Nephron (organoid): ENCODE measurements at regions not wholly inside any gene's neighbourhood (a gene's known extent, or its start where the extent isn't known, plus 50 kb on each side); places are given as distances from the start of the nearest gene placed in this dataset.

Experiments
- H3K27ac Mint-ChIP-seq, 3 experiments: 2 replicates each; pipeline ENCODE4 v1.8.0; 2020; ENCODE audit warnings: mixed read lengths in 3 of 3, mild to moderate bottlenecking in 2 of 3, moderate library complexity in 1 of 3
- H3K27me3 Mint-ChIP-seq: 2 replicates; pipeline ENCODE4 v1.8.0; 2021; ENCODE audit warnings: low read depth, mild to moderate bottlenecking, moderate library complexity, mixed read lengths
- H3K36me3 Mint-ChIP-seq: 2 replicates; pipeline ENCODE4 v1.8.0; 2020; ENCODE audit warnings: low read depth, mixed read lengths
- H3K4me1 Mint-ChIP-seq: 2 replicates; pipeline ENCODE4 v1.8.0; 2020; ENCODE audit warnings: mixed read lengths
- H3K4me3 Mint-ChIP-seq, 3 experiments: 2 replicates each; pipeline ENCODE4 v1.8.0; 2020; ENCODE audit warnings: mild to moderate bottlenecking in 3 of 3, mixed read lengths in 3 of 3, moderate library complexity in 2 of 3
- H3K9me3 Mint-ChIP-seq: 2 replicates; pipeline ENCODE4 v1.8.0; 2020; ENCODE audit warnings: mixed read lengths
- TF ChIP-seq, protein P1 (sequence below), 3 experiments: fragments of 200-600 bp; sonication (generic); IDR thresholded peaks; one replicate each; pipeline ENCODE4 v1.5.0; 2021; ENCODE audit warnings: antibody characterized with exemption in 3 of 3; ENCODE audit not compliant: unreplicated experiment in 3 of 3

GRCh38 chr14:86596024-86596423 lies 1066.1 kb downstream of the FLRT2 start:
- TF ChIP-seq, protein P1, sequence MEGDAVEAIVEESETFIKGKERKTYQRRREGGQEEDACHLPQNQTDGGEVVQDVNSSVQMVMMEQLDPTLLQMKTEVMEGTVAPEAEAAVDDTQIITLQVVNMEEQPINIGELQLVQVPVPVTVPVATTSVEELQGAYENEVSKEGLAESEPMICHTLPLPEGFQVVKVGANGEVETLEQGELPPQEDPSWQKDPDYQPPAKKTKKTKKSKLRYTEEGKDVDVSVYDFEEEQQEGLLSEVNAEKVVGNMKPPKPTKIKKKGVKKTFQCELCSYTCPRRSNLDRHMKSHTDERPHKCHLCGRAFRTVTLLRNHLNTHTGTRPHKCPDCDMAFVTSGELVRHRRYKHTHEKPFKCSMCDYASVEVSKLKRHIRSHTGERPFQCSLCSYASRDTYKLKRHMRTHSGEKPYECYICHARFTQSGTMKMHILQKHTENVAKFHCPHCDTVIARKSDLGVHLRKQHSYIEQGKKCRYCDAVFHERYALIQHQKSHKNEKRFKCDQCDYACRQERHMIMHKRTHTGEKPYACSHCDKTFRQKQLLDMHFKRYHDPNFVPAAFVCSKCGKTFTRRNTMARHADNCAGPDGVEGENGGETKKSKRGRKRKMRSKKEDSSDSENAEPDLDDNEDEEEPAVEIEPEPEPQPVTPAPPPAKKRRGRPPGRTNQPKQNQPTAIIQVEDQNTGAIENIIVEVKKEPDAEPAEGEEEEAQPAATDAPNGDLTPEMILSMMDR (IDR thresholded peaks at IDR 0.05; ENCODE audit: unreplicated experiment in 3 of 3) = no peak
- no peaks in the 10 kb centered on the region for H3K4me1 Mint-ChIP-seq

DNA sequence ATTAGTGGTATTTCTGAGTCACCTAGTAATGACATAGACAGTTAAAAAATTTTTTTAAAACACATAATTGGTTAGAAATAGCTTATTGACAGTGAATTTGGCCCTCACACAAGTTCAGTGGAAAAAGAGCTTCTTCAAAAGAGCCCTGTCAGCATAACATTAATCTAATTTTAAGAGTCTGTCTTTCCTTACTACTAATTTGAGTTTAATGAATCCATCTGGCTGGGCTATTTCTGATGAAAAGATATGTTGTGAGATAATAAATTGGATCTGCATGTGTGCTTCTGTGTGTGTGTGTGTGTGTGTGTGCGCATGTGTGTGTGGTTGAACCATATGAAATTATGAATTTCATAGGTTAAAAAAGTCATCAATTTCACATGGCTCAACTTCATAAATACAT lies 1045.2 kb downstream of the FLRT2 start:
- H3K4me3 Mint-ChIP-seq = no peak overlapping the region

More at GRCh38 chr14:86596024-86596423, 1066.1 kb downstream of the FLRT2 start:
- Mint-ChIP-seq H3K27ac (no peak overlapping the region), H3K9me3 (peaks cover 13% of the 10 kb centered on the region), H3K27me3 (no peaks in the 10 kb centered on the region), H3K4me3 (no peak overlapping the region), H3K36me3 (peaks cover 6% of the 10 kb centered on the region)

GRCh38 chr14:86574778-86575129 lies 1044.8 kb downstream of the FLRT2 start:
- Mint-ChIP-seq H3K36me3 (no peaks in the 10 kb centered on the region), H3K9me3 (peaks cover 4% of the 10 kb centered on the region), H3K27ac (peak overlapping the region; percentile 91 to 93 (median 92)), H3K4me1 (peaks cover 34% of the 10 kb centered on the region), H3K27me3 (no peaks in the 10 kb centered on the region), H3K4me3 (no peak overlapping the region)
- TF ChIP-seq, protein P1 (IDR thresholded peaks at IDR 0.05; ENCODE audit: unreplicated experiment in 3 of 3) = no peak

More for the DNA sequence above, 1045.2 kb downstream of the FLRT2 start:
- Mint-ChIP-seq H3K36me3 (no peaks in the 10 kb centered on the region), H3K9me3 (peaks cover 2% of the 10 kb centered on the region), H3K27me3 (no peaks in the 10 kb centered on the region), H3K4me1 (peaks cover 38% of the 10 kb centered on the region), H3K27ac (peak overlapping the region; percentile 91 to 93 (median 92))
- TF ChIP-seq, protein P1 (IDR thresholded peaks at IDR 0.05; ENCODE audit: unreplicated experiment in 3 of 3) = no peak

- Mint-ChIP-seq H3K27me3 (no peaks in the 10 kb centered on the region), H3K4me1 (peaks cover 31% of the 10 kb centered on the region), H3K4me3 (peak overlapping the region in 1 of 3 experiments; percentile 14), H3K9me3 (peaks cover 9% of the 10 kb centered on the region), H3K27ac (peak overlapping the region; percentile 91 to 93 (median 92)), H3K36me3 (no peaks in the 10 kb centered on the region)
- TF ChIP-seq, protein P1 (IDR thresholded peaks at IDR 0.05; ENCODE audit: unreplicated experiment in 3 of 3) = no peak
Observed at GRCh38 chr14:86574051-86574777, 1044.3 kb downstream of the FLRT2 start.

DNA sequence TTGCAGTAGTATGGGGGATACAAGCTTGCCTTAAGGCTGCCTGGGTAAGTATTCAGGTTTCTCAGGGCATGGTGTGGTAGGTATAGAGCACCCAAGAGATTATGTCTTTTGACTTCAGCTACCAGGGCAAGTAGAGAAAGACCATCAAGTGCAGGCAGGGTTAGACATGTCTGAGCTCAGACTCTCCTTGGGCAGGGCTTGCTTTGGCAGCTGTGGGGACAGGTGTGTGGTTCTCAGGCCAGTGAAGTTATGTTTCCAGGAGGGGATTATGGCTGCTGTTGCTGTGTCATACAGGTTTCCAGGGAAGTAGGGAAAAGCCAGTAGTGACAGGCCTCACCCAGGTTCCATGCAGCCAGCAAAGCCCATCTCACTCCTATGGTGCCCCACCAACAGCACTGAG lies 1040.4 kb downstream of the FLRT2 start:
- H3K4me1 Mint-ChIP-seq = peaks cover 17% of the 10 kb centered on the region
- no peaks in the 10 kb centered on the region for H3K27me3 Mint-ChIP-seq
- no peaks in the 10 kb centered on the region for H3K36me3 Mint-ChIP-seq
- peaks cover 13% of the 10 kb centered on the region for H3K9me3 Mint-ChIP-seq
- H3K27ac Mint-ChIP-seq = peak overlapping the region in 1 of 3 experiments; percentile 49
- H3K4me3 Mint-ChIP-seq = no peak overlapping the region
- TF ChIP-seq, protein P1 (IDR thresholded peaks at IDR 0.05; ENCODE audit: unreplicated experiment in 3 of 3) = no peak

DNA sequence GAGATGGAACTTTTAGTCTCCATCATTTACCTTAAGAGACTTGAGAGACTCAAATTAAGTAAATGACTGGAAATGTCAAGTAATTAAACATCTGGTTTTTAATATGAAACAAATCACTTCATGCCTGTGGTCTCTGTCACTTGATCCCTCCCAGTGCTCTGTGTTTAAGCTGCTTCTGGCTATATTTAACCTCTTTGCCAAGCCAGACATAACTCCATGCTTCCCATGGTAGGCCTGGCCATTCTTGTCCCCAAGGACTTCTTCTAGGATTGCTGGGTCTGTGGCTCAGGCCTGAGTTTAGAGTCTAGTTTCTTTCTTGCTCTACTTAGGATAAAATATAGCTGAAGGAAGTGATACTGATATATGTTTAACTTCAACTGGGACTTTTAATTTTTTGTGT lies 1013.6 kb downstream of the FLRT2 start:
- Mint-ChIP-seq H3K9me3 (peaks cover 3% of the 10 kb centered on the region), H3K4me1 (peaks cover 26% of the 10 kb centered on the region), H3K27ac (peak overlapping the region; percentile 91 to 99 (median 95)), H3K36me3 (no peaks in the 10 kb centered on the region), H3K27me3 (no peaks in the 10 kb centered on the region), H3K4me3 (no peak overlapping the region)
- TF ChIP-seq, protein P1 (IDR thresholded peaks at IDR 0.05; ENCODE audit: unreplicated experiment in 3 of 3) = no peak
